EL (cell line): ENCODE measurements at regions not wholly inside any gene's neighbourhood (a gene's known extent, or its start where the extent isn't known, plus 50 kb on each side); places are given as distances from the start of the nearest gene placed in this dataset.
A peak's percentile ranks its signal among the peaks of the same experiment; 100 is the strongest.

Source experiments
- DNase-seq: peaks from one replicate; pipeline ENCODE4 v3.0.0-alpha.2; 2016

DNA sequence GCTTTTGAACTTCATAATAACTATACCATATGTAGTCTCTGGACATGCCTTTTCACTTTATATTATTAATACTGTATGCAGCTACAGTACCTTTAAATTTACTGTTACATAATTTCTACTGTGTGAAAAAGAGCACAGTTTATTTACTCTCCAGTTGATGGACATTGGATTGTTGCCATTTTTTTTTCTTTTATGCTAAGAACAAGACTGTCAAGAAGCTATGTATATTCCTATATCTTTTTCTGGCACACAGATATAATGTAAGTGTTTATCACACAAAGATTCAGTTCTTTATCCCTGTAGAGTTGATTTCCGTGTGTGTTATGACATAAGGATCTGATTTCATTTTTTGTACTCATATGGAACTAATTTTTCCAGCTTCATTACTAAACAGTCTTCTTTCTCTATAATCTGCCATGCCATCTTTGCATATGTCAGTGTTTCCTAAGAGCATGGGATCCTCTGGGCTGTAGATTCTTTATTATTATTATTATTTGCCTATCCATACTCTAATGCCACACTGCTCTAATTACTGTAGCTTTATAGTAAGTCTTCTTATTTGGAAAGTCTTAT is 593.0 kb upstream of the ATP2B1 start:
- no peak for DNase-seq

DNA sequence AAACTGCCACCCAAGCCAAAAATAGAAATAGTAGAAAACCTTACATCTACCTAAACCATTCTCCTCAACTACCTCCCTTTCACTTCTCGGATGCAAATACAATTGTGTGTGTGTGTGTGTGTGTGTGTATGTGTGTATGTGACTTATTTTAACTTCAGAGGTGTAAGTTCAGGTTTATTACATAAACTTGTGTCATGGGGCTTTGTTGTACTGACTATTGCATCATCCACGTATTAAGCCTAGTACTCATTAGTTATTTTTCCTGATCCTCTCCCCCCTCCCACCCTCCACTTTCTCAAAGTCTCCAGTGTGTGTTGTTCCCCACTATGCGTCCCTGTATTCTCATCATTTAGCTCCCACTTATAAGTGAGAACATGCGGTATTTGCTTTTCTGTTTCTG is 592.5 kb upstream of the ATP2B1 start:
- DNase-seq: no peak

- DNase-seq: no peak
These were observed 591.0 kb upstream of the ATP2B1 start for GRCh38 chr12:90299666-90300065.

DNA sequence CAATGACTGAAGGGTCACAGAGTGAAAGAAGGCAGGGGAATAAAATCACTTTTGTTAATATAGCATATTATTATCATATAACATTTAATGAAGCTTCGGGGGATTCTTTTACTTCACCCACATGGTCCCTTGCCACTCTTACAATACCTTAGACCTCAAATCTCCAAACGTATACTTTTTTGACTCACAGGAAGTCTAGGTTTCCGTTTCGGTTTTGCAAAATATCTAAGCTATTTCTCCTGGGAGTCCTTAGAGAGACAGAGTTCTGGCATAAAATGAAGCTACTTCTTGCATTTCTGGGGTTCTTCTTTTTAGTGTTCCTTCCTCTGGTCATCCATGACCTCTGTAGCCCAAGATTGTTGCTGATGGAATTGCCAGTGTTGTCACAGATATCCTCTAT is 590.5 kb upstream of the ATP2B1 start:
- no peak for DNase-seq

DNA sequence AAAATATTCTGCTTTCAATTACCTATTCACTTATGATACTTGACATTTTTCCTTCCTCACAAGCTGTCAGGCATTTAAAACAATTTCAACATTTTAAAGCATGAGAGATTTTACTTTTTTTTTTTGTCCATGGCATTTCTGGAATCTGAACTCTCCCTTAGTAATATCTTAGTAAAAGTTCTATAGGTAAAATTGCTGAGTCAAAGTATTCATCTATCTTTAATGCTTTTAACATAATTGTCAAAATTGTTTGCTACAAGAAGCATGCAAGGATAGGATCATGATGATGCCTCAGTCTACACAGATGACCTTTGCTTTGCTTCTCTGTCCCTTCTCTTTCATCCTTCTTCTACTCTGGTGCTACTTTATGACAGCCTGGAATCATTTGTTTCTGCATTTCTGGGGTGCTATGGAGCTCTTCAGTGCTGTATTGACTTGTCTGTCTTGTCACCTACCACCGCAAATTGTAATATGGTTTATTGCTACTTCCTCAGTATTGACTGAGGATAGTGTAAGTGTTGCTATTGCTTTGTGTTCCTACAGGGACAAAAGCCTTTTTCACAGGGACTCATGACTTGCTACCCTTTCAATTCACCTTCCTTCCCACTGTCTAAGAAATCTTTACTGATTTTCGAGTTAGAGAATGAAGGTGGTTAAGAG is 589.8 kb upstream of the ATP2B1 start:
- no peak for DNase-seq

DNA sequence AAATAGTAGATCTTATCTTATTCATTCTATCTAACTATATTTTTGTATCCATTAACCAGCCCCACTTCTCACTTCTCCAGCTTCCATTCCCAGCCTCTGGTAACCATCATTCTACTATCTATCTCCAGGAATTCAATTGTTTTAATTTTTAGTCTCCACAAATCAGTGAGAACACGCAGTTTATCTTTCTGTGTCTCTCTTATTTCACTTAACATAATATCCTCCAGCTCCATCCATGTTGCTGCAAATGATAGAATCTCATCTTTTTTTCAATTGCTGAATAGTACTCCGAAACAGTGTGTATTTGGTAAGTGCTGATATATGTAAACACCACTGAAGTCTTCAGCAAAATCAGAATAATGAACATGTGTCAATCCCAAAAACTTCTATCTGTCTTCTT is 587.2 kb upstream of the ATP2B1 start:
- no peak for DNase-seq

DNA sequence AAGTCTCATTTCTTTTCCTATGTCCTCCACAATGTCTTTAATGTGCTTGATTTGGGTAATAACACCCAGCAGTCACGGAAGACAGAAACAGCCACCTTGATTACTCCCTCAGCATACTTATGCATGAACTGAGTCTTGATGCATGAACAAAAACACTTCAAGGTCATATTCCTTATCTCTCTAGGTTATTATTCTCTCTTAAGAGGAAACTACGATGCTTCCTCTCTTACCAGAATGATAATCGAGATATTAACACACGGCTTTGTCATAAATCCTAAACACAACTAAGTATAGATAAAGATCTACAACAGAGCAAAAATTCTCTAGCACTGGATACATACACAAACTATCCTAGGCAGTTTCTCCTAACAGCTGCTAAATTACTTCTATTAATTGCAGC is 583.5 kb upstream of the ATP2B1 start:
- DNase-seq: no peak

DNA sequence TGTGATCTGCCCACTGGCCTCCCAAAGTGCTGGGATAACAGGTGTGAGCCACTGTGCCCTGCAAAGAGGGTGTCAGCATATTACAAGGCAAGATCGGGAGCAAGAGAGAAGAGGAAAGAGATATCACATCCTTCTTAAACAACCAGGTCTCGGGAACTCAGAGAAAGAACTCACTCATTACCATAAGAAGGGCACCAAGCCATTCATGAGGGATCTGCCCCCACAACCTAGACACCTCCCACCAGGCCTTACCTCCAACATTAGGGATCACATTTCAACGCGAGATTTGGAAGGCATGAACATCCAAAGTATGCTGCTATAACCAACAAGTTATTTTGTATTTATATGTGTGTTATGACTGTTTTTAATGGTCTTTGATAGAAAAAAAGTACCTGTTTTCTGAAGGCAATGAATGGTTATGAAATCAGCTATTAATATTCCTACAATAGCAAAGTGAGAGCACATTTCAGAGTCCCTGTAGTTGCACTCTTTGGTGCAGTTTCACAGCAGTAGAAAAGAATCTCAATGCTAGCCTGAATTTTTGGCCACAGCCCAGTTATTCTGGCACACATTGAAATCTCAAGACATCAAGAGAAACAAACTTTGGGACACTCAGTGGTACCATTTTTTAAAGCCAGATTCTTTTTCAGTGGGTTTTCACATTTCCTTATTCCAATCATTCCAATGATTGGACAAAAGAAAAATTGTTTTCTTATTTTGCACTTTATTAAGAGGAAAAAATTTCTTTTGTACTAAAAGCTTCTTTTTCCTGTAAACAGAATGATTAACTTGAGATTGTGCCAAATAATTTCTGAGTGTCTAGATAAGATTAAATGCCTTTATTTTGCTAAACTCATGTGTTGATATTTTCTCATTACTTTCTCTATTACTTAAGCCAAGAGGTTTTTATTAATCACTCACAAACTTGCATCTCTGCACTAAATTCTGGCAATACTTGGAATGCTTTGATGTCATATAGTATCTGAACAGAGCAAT is 582.6 kb upstream of the ATP2B1 start:
- DNase-seq: no peak

DNA sequence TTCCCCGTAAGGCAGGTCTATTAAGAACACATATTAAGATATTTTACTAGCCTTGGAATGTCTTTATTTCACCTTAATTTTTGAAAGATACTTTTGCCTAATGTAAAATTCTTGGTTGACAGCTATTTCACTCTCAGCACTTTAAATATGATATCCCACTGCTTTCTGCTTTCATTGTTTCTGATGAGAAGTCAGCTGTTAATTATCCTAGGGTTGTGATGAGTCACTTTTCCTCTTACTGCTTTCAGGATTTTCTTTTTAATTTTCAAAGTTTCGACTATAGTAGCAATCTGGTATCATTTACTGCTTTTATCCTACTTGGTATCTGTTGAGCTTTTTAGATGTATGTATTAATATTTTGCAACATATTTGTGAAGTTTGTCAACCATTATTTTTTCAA is 578.9 kb upstream of the ATP2B1 start:
- no peak for DNase-seq

GRCh38 chr12:90281154-90281868 is 572.7 kb upstream of the ATP2B1 start:
- no peak for DNase-seq

DNA sequence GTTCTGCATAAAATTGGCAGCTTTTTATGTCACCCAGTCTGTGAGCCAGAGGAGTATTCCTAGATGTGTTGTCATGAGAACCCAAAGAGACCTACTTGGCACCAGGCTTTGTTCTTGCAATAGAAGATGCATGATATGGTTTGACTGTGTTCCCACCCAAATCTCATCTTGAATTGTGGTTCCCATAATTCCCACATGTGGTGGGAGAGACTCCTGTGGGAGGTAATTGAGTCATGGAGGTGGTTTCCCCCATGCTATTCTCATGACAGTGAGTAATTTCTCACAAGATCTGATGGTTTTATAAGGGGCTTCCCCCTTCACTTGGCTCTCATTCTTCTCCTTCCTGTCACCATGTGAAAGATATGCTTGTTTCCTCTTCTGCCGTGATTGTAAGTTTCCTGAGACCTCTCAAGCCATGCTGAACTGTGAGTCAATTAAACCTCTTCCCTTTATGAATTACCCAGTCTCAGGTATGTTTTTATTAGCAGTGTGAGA is 572.0 kb upstream of the ATP2B1 start:
- DNase-seq: peak; percentile 31

DNA sequence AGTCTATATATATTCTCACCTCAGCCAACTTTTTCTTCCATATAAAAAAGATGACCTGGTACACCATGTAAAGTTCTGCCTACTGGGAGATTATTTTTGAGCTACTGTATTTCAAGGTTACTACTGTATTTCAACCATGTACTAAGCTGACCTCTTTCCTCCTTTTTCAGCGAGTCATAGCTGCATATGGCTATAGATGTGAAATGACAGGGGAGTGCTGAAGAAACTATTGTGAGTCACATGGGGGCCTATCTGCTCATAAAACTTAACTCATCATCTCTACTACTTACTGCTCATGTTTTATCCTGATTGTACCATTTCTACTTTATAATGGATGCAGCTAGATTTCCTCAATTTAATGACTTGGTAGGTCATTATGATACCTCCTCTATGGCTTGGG is 571.4 kb upstream of the ATP2B1 start:
- DNase-seq: peak; percentile 66

- no peak for DNase-seq
These were observed 566.5 kb upstream of the ATP2B1 start for GRCh38 chr12:90275088-90275487.

- DNase-seq: no peak
These were observed 565.8 kb upstream of the ATP2B1 start for GRCh38 chr12:90274407-90274806.

DNA sequence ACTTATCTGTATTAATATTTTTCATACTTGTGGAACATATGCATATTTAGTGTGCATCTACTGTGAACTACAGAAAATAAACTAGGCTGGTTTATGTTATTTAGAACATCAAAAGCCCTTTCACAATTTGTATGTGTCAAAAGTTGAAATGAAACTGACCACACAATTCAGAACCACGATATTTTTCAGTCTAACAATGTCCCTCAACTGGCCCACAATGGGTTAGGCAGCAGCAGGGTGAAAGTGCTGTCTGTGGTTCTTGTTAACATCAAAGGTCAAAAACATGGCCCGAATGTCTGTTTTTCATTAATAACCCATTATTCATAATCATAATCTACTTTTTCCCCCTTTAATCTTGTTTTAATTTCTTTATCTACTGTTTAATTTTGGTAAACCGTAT is 559.9 kb upstream of the ATP2B1 start:
- DNase-seq: no peak

- DNase-seq: peak; percentile 33
These were observed 553.6 kb upstream of the ATP2B1 start for GRCh38 chr12:90262251-90262650.

DNA sequence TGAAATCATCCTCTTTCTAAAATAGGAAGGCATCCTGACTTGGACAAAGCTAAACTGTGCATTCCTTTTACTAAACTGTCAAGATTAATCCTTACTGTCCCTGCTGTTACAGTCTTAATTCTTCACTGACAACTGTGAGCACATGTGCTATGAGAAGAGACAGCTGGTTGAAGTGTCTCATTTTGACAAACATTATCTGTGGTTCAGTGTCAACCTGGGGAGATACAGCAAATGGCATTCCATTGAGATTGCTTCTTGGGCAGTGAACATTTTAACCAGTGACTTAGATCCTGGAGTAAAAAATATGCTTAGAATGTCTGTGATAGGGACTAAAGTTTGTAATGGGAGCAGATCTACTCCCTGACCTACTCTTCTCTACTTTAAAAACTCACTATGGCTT is 552.6 kb upstream of the ATP2B1 start:
- peak; percentile 6 for DNase-seq

- DNase-seq: no peak
These were observed 551.5 kb upstream of the ATP2B1 start for GRCh38 chr12:90260136-90260535.

GRCh38 chr12:90257927-90258624 is 549.4 kb upstream of the ATP2B1 start:
- no peak for DNase-seq

GRCh38 chr12:90254796-90255195 is 546.2 kb upstream of the ATP2B1 start:
- DNase-seq: no peak

- peak; percentile 92 for DNase-seq
These were observed 545.1 kb upstream of the ATP2B1 start for GRCh38 chr12:90253674-90254181.

DNA sequence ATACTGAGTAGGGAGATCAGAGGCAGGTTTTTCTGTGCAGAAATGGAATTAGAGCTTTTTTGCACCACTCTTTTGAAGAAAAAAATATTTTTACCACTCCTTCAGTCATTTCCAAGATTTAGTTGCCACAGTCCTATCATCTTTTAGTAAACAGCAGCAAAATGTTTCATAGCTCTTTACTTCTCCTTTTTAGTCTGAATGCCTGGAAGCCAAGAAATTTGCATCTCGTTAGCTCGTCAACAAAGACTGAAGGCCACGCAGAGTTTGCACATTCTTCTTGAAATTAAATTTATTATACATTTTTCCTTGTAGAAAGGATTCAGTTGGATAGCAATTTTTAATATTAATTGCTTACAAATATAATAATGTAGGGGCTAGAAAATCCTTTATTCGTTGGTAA is 544.5 kb upstream of the ATP2B1 start:
- no peak for DNase-seq
